Astrocyte (in vitro differentiated cells and primary cell): ENCODE measurements at regions not wholly inside any gene's neighbourhood (a gene's known extent, or its start where the extent isn't known, plus 50 kb on each side); places are given as distances from the start of the nearest gene placed in this dataset.

Source experiments
- EZH2 ChIP-seq: IDR thresholded peaks from 2 replicates; pipeline ENCODE4 v1.6.1; 2012; ENCODE audit warnings: mild to moderate bottlenecking, low read length, inconsistent platforms; ENCODE audit not compliant: insufficient read depth
- TF ChIP-seq, protein P1 (sequence below): IDR thresholded peaks from 2 replicates; pipeline ENCODE4 v1.5.1; 2011; ENCODE audit warnings: low read depth, mild to moderate bottlenecking, inconsistent platforms, low read length, moderate library complexity; ENCODE audit not compliant: insufficient read depth

DNA sequence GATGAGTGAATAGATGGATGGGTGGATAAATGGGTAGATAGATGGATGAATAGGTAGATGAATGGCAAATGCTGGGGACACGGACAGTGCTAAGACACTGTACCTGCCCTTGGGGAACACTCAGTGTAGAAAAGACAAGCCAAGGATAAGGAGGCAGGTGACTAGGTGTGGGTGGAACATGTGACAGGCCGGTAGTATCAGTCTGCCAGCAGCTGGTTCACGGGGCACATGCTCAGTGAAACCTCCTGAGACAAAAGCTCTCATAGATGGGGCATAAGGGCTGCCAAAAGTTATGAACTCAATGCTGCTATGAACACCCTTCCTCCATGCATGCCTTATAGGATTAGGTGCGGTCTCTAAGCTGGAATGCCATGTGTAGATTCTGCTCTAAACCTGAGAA is 71.0 kb downstream of the C5orf15 start:
- TF ChIP-seq, protein P1, sequence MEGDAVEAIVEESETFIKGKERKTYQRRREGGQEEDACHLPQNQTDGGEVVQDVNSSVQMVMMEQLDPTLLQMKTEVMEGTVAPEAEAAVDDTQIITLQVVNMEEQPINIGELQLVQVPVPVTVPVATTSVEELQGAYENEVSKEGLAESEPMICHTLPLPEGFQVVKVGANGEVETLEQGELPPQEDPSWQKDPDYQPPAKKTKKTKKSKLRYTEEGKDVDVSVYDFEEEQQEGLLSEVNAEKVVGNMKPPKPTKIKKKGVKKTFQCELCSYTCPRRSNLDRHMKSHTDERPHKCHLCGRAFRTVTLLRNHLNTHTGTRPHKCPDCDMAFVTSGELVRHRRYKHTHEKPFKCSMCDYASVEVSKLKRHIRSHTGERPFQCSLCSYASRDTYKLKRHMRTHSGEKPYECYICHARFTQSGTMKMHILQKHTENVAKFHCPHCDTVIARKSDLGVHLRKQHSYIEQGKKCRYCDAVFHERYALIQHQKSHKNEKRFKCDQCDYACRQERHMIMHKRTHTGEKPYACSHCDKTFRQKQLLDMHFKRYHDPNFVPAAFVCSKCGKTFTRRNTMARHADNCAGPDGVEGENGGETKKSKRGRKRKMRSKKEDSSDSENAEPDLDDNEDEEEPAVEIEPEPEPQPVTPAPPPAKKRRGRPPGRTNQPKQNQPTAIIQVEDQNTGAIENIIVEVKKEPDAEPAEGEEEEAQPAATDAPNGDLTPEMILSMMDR: no peak
- no peak for TF ChIP-seq EZH2
